Islet precursor cell (in vitro differentiated cells): ENCODE measurements at regions not wholly inside any gene's neighbourhood (a gene's known extent, or its start where the extent isn't known, plus 50 kb on each side); places are given as distances from the start of the nearest gene placed in this dataset.
A peak's percentile ranks its signal among the peaks of the same experiment; 100 is the strongest.

Experiments used
- DNase-seq: peaks from one replicate; pipeline ENCODE4 v3.0.0-alpha.2; 2018

- no peak for DNase-seq
Measured at GRCh38 chr2:217101972-217102371, 242.1 kb upstream of the TNP1 start.

GRCh38 chr2:217099561-217099960, 239.7 kb upstream of the TNP1 start:
- DNase-seq, result no peak

- DNase-seq, result no peak
Measured at GRCh38 chr2:217098435-217098834, 238.6 kb upstream of the TNP1 start.

- DNase-seq, result no peak
Measured at GRCh38 chr2:217097346-217097745, 237.5 kb upstream of the TNP1 start.

GRCh38 chr2:217096474-217097225, 236.8 kb upstream of the TNP1 start:
- no peak for DNase-seq

GRCh38 chr2:217095511-217096205, 235.8 kb upstream of the TNP1 start:
- DNase-seq, result peak; percentile 10

- DNase-seq, result no peak
Measured at GRCh38 chr2:217092710-217093379, 233.0 kb upstream of the TNP1 start.

GRCh38 chr2:217091531-217091930, 231.7 kb upstream of the TNP1 start:
- no peak for DNase-seq

- DNase-seq, result no peak
Measured at GRCh38 chr2:217090884-217091283, 231.0 kb upstream of the TNP1 start.

- no peak for DNase-seq
Measured at GRCh38 chr2:217090024-217090473, 230.2 kb upstream of the TNP1 start.

GRCh38 chr2:217086718-217087117, 226.9 kb upstream of the TNP1 start:
- no peak for DNase-seq

- DNase-seq, result peak; percentile 76
Measured at GRCh38 chr2:217086038-217086522, 226.2 kb upstream of the TNP1 start.

GRCh38 chr2:217085543-217085942, 225.7 kb upstream of the TNP1 start:
- DNase-seq, result peak; percentile 78

GRCh38 chr2:217081799-217082198, 221.9 kb upstream of the TNP1 start:
- DNase-seq, result no peak

GRCh38 chr2:217079165-217079564, 219.3 kb upstream of the TNP1 start:
- DNase-seq, result no peak

- DNase-seq, result peak; percentile 20
Measured at GRCh38 chr2:217077831-217078407, 218.1 kb upstream of the TNP1 start.

- peak; percentile 29 for DNase-seq
Measured at GRCh38 chr2:217076657-217077232, 216.9 kb upstream of the TNP1 start.

- DNase-seq, result peak; percentile 2
Measured at GRCh38 chr2:217076058-217076435, 216.2 kb upstream of the TNP1 start.

- peak; percentile 47 for DNase-seq
Measured at GRCh38 chr2:217075268-217076057, 215.6 kb upstream of the TNP1 start.

GRCh38 chr2:217074576-217075255, 214.9 kb upstream of the TNP1 start:
- DNase-seq, result no peak

- no peak for DNase-seq
Measured at GRCh38 chr2:217071416-217071815, 211.6 kb upstream of the TNP1 start.
